ENCODE measurements at regions not wholly inside any gene's neighbourhood (a gene's known extent, or its start where the extent isn't known, plus 50 kb on each side); places are given as distances from the start of the nearest gene placed in this dataset.

- no peak for TF ChIP-seq CTCF (IDR thresholded peaks at IDR 0.05; ENCODE audit: low read depth, low read length)
- in situ Hi-C loops (cut with HindIII; ENCODE audit: low sequenced_read_pairs): no loop called here
- no peak for DNase-seq (ENCODE audit: low read depth, low spot score)
- H3K4me3 ChIP-seq (ENCODE audit: low read depth, low read length): no peak overlapping the region
These were observed 194.1 kb upstream of the LARGE1 start for GRCh38 chr22:34114406-34114805.

GRCh38 chr22:34115722-34116121, 195.4 kb upstream of the LARGE1 start:
- TF ChIP-seq CTCF (IDR thresholded peaks at IDR 0.05; ENCODE audit: low read depth, low read length): no peak
- in situ Hi-C loops (cut with HindIII; ENCODE audit: low sequenced_read_pairs): no loop called here
- H3K4me3 ChIP-seq (ENCODE audit: low read depth, low read length): no peak overlapping the region
- no peak for DNase-seq (ENCODE audit: low read depth, low spot score)

GRCh38 chr22:34116126-34116525, 195.8 kb upstream of the LARGE1 start:
- no peak for TF ChIP-seq CTCF (IDR thresholded peaks at IDR 0.05; ENCODE audit: low read depth, low read length)
- no peak overlapping the region for H3K4me3 ChIP-seq (ENCODE audit: low read depth, low read length)

GRCh38 chr22:34122042-34122441, 201.8 kb upstream of the LARGE1 start:
- in situ Hi-C loops (cut with HindIII; ENCODE audit: low sequenced_read_pairs): no loop called here
- H3K4me3 ChIP-seq (ENCODE audit: low read depth, low read length): no peak overlapping the region
- DNase-seq (ENCODE audit: low read depth, low spot score): no peak
- no peak for TF ChIP-seq CTCF (IDR thresholded peaks at IDR 0.05; ENCODE audit: low read depth, low read length)

More at GRCh38 chr22:34116126-34116525, 195.8 kb upstream of the LARGE1 start:
- DNase-seq (ENCODE audit: low read depth, low spot score): no peak
- in situ Hi-C loops (cut with HindIII; ENCODE audit: low sequenced_read_pairs): no loop called here

- no peak for TF ChIP-seq CTCF (IDR thresholded peaks at IDR 0.05; ENCODE audit: low read depth, low read length)
- no peak overlapping the region for H3K4me3 ChIP-seq (ENCODE audit: low read depth, low read length)
- in situ Hi-C loops (cut with HindIII; ENCODE audit: low sequenced_read_pairs): no loop called here
- no peak for DNase-seq (ENCODE audit: low read depth, low spot score)
These were observed 209.6 kb upstream of the LARGE1 start for GRCh38 chr22:34129691-34130486.

GRCh38 chr22:34135749-34136148, 215.5 kb upstream of the LARGE1 start:
- no peak for TF ChIP-seq CTCF (IDR thresholded peaks at IDR 0.05; ENCODE audit: low read depth, low read length)
- in situ Hi-C loops (cut with HindIII; ENCODE audit: low sequenced_read_pairs): no loop called here
- DNase-seq (ENCODE audit: low read depth, low spot score): no peak
- no peak overlapping the region for H3K4me3 ChIP-seq (ENCODE audit: low read depth, low read length)
